ENCODE measurements at regions not wholly inside any gene's neighbourhood (a gene's known extent, or its start where the extent isn't known, plus 50 kb on each side); places are given as distances from the start of the nearest gene placed in this dataset.

DNA sequence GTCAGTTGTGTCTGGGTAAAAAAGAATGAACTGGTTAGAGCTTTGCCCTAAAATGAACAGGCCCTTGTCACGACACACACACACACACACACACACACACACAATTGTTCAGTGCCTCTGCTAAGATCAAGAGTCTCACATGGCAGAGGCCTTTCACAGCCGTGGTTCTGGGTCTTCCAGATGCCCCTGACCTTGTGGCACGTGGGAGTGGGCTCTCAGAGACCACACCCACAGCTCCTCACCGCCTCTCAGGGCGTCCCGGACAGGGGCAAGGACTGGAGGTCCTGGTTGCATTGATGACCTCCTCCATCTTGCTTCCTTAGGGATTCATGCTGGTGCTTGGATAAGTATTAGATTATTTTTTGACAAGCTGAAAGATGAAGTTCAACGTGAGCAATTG lies 101.0 kb downstream of the HSPH1 start:
- 64 to 76% methylated on average over 3 to 7 of the region's 7 CpGs for WGBS, 2 donors
- Histone ChIP-seq H3K36me3 (ENCODE audit: low read depth, missing control alignments) (no peaks in the 10 kb centered on the region), H3K27ac (no peak overlapping the region), H3K4me3 (no peak overlapping the region), H3K27me3 (no peaks in the 10 kb centered on the region), H3K4me1 (no peaks in the 10 kb centered on the region), H3K9me3 (no peaks in the 10 kb centered on the region)
- intact Hi-C loops (cut with DNase I; ENCODE audit: low total_unique reads): no loop called here
- DNase-seq: no peak
- TF ChIP-seq, protein P1, sequence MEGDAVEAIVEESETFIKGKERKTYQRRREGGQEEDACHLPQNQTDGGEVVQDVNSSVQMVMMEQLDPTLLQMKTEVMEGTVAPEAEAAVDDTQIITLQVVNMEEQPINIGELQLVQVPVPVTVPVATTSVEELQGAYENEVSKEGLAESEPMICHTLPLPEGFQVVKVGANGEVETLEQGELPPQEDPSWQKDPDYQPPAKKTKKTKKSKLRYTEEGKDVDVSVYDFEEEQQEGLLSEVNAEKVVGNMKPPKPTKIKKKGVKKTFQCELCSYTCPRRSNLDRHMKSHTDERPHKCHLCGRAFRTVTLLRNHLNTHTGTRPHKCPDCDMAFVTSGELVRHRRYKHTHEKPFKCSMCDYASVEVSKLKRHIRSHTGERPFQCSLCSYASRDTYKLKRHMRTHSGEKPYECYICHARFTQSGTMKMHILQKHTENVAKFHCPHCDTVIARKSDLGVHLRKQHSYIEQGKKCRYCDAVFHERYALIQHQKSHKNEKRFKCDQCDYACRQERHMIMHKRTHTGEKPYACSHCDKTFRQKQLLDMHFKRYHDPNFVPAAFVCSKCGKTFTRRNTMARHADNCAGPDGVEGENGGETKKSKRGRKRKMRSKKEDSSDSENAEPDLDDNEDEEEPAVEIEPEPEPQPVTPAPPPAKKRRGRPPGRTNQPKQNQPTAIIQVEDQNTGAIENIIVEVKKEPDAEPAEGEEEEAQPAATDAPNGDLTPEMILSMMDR (IDR thresholded peaks at IDR 0.05): no peak
- no peak for TF ChIP-seq POLR2A (IDR thresholded peaks at IDR 0.05)

DNA sequence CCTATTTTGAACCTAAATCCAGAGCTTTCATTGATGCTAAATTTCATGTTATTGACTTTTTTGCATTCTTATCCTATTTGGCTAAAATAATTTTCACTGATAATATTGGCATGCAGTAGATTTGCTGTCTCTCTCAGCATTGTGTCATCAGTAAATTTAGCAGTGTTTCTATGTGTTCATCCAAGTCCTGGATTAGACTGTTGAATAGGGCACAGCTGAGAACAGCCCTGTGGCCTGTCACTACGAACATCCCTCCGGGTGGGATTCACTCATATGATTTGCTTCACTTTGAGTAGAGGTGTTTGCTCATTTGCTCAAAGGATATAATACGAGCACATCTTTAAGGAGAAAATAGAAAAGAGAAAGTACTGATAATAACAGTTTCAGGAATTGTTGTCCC lies 101.5 kb downstream of the HSPH1 start:
- intact Hi-C loops (cut with DNase I; ENCODE audit: low total_unique reads): no loop called here
- Histone ChIP-seq H3K27ac (no peak overlapping the region), H3K36me3 (ENCODE audit: low read depth, missing control alignments) (no peaks in the 10 kb centered on the region), H3K4me1 (no peaks in the 10 kb centered on the region), H3K27me3 (no peaks in the 10 kb centered on the region), H3K4me3 (no peak overlapping the region), H3K9me3 (no peaks in the 10 kb centered on the region)
- TF ChIP-seq, protein P1 (IDR thresholded peaks at IDR 0.05): no peak
- TF ChIP-seq POLR2A (IDR thresholded peaks at IDR 0.05): no peak
- no peak for DNase-seq
- WGBS, 2 donors: 91 to 97% methylated on average over 3 of the region's 3 CpGs

DNA sequence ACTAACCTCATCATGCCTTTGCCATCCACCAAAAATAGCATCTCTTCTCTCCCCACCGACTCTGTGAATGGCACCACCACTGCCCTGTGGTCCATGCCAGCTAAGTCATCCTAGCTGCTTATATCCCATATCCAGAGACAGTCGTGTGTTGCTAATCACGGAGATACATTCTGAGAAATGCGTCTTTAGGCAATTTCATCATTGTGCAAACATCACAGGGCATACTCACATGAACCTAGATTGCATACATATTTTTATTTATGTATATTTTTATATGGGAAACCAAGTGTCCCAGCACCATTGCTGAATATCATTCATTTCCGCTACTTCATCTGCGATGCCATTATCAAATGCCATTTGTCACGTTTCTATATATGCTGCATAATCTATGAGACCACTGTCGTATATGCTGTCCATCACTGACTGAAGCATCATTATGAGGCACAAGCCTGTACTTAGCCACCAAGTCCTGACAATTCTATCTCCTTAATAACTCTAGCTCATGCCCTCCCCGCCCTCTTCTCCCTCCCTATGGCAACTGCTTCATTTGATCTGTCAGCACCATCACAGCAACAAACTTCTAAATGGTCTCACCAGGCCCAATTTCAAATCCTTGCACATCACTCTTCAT lies 104.2 kb downstream of the HSPH1 start:
- Histone ChIP-seq H3K4me1 (no peaks in the 10 kb centered on the region), H3K27ac (no peak overlapping the region), H3K9me3 (no peaks in the 10 kb centered on the region), H3K4me3 (no peak overlapping the region), H3K27me3 (no peaks in the 10 kb centered on the region), H3K36me3 (ENCODE audit: low read depth, missing control alignments) (no peaks in the 10 kb centered on the region)
- DNase-seq: no peak
- TF ChIP-seq POLR2A (IDR thresholded peaks at IDR 0.05): no peak
- TF ChIP-seq, protein P1 (IDR thresholded peaks at IDR 0.05): no peak
- intact Hi-C loops (cut with DNase I; ENCODE audit: low total_unique reads): no loop called here
- WGBS, 2 donors: 94 to 96% methylated on average over 9 of the region's 9 CpGs

DNA sequence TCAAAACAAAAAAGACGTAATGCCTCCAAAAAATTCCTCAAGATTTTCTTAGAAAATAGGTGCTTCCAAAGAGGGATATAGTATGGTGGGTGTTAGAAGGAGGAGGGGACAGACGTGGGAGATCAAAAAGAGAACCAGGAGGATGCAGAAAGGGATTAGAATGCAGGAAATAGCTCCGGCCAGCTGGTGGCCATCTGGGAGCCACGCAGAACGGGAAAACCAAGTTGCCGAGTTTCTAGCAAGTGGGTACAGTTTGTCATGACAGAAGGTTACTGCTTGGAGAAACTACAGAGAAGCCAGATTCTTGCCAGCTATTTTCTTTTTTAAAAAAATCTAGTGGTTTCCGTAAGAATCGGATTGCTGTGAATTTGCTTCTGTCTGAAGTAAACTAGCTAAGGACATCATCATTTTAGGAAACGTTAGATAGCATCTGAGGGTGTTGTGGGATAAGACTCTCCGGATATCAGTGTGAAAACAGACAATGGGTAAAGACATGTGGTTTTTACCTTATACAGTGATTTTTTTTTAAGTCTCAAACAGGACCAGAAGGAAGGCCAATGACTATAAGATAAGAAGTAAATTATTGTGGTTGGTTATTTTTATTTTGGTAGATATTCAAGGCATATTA lies 104.9 kb downstream of the HSPH1 start:
- 42 to 43% methylated on average over 10 of the region's 10 CpGs for WGBS, 2 donors
- no peaks in the 10 kb centered on the region for H3K27me3 ChIP-seq
- no peaks in the 10 kb centered on the region for H3K36me3 ChIP-seq (ENCODE audit: low read depth, missing control alignments)
- no peak overlapping the region for H3K27ac ChIP-seq
- no peak overlapping the region for H3K4me3 ChIP-seq
- no peak for DNase-seq
- no peaks in the 10 kb centered on the region for H3K9me3 ChIP-seq
- no peaks in the 10 kb centered on the region for H3K4me1 ChIP-seq
- TF ChIP-seq POLR2A (IDR thresholded peaks at IDR 0.05): no peak
- TF ChIP-seq, protein P1 (IDR thresholded peaks at IDR 0.05): no peak
- intact Hi-C loops (cut with DNase I; ENCODE audit: low total_unique reads): no loop called here

DNA sequence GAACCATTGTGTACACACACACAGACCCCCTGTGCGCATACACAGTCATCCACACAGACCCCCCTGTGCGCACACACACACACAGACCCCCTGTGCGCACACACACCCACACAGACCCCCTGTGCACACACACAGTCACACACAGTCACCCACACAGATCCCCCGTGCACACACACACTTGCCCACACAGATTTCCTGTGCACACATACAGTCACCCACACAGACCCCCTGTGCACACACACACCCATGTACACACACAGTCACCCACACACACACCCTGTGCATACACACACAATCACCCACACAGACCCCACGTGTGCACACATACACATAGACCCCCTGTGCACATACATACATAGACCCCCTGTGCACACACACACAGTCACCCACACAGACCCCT lies 106.1 kb downstream of the HSPH1 start:
- intact Hi-C loops (cut with DNase I; ENCODE audit: low total_unique reads): no loop called here
- Histone ChIP-seq H3K4me3 (no peak overlapping the region), H3K27ac (no peak overlapping the region), H3K36me3 (ENCODE audit: low read depth, missing control alignments) (no peaks in the 10 kb centered on the region), H3K27me3 (no peaks in the 10 kb centered on the region), H3K9me3 (no peaks in the 10 kb centered on the region), H3K4me1 (no peaks in the 10 kb centered on the region)
- 86 to 93% methylated on average over 4 to 5 of the region's 5 CpGs for WGBS, 2 donors
- no peak for DNase-seq
- TF ChIP-seq, protein P1 (IDR thresholded peaks at IDR 0.05): no peak
- no peak for TF ChIP-seq POLR2A (IDR thresholded peaks at IDR 0.05)

Measured in testis (tissue), 2 donors.